GM13977 (cell line): ENCODE measurements at regions not wholly inside any gene's neighbourhood (a gene's known extent, or its start where the extent isn't known, plus 50 kb on each side); places are given as distances from the start of the nearest gene placed in this dataset.

Source experiments
- DNase-seq: peaks from one replicate; pipeline ENCODE4 v3.0.0; 2012; ENCODE audit warnings: low spot score
- CTCF ChIP-seq: IDR thresholded peaks from 2 replicates; pipeline ENCODE4 v1.5.1; 2012; ENCODE audit warnings: mild to moderate bottlenecking, control low read depth; ENCODE audit not compliant: insufficient read depth; ENCODE audit errors: extremely low read depth, missing control alignments
- in situ Hi-C: fragments of 300-500 bp; cut with MboI; formaldehyde crosslinking; loops from one replicate; pipeline ENCODE4 v1.12.0; 2022; ENCODE audit warnings: low sequenced_read_pairs, low pct_unique_long_range_greater_than_20kb, mixed read lengths, inconsistent platforms; ENCODE audit not compliant: unreplicated experiment

- TF ChIP-seq CTCF, result no peak
- in situ Hi-C loops, result no loop called here
- no peak for DNase-seq
Observed at GRCh38 chr22:26904483-26904882, 247.1 kb downstream of the MIAT start.

- no peak for TF ChIP-seq CTCF
- DNase-seq, result no peak
- in situ Hi-C loops, result no loop called here
Observed at GRCh38 chr22:26905076-26905475, 247.7 kb downstream of the MIAT start.

- no peak for DNase-seq
- in situ Hi-C loops, result no loop called here
- no peak for TF ChIP-seq CTCF
Observed at GRCh38 chr22:26905640-26906039, 248.3 kb downstream of the MIAT start.

GRCh38 chr22:26906464-26906863, 249.1 kb downstream of the MIAT start:
- no peak for TF ChIP-seq CTCF
- in situ Hi-C loops, result no loop called here
- no peak for DNase-seq

- in situ Hi-C loops, result no loop called here
- DNase-seq, result no peak
- TF ChIP-seq CTCF, result no peak
Observed at GRCh38 chr22:26907366-26907765, 250.0 kb downstream of the MIAT start.

GRCh38 chr22:26910845-26911244, 253.5 kb downstream of the MIAT start:
- in situ Hi-C loops, result no loop called here

More at GRCh38 chr22:26910845-26911244, 253.5 kb downstream of the MIAT start:
- DNase-seq, result no peak
- TF ChIP-seq CTCF, result no peak
